ENCODE measurements at regions not wholly inside any gene's neighbourhood (a gene's known extent, or its start where the extent isn't known, plus 50 kb on each side); places are given as distances from the start of the nearest gene placed in this dataset.

DNA sequence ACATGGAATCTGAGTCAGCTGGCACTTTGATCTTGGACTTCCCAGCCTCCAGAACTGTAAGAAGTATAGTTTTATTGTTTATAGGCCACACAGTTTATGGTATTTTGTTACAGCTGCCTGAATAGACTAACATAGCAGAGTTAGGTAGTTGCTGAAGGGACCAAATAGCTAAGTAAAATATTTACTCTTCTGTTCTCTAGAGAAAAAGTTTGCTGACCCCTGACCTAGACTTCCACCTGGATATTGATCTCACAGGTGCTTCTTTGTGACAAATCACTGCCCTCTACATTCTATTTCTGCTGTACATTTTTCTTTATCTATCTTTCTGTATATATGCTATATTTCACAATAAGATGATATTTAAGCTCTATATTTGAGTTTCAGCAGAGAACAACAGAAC is 212.5 kb downstream of the CSNK2A3 start:
- DNase-seq (ENCODE audit: low read depth in 2 of 2) = no peak

DNA sequence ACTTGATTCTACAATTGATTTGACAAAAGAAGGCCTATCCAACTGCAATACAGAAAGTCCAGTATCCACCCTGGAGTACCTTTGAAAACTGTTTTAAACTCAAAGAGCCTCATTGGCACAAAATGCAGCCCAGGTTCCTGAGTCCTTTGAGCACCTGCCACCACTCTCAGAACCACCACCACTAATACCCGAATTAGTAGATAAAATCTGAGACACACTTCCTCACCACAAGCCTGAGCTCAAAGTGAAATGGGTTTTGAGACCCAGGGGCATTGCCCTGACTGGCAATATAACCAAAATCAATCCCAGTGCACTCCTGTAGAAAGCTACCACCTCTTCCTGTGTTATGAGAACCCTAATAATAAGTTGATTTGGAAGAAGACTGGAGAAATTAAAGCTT is 215.7 kb downstream of the CSNK2A3 start:
- no peak for DNase-seq (ENCODE audit: low read depth in 2 of 2)

DNA sequence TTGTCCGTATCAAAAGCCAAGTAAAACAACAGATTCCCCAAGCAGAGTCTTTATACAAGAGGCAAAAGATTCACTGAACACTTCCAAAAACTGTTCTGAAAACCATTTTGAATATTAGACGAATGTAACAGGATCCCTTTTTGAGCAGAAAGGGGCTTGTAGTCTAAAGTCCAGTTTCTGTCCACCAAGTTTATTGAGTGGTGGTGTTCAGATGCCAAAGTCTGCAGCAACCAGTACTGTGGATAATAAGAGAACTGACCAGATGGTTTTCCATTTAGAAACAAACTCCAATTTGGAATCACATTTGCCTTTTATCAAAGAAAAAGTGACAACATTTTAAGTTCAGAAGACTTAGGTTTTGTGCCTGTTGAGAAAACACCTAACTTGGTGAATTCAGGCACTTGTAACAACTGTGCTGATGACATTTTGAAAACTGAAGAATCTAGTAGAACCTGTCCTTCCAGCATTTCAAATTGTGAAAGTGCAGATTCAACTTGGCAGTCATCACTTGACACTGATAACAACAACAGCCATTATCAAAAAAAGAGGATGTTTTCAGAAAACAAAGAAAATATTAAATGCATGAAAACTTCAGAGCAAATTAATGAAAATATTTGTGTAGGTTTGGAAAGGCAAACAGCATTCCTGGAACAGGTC is 217.1 kb downstream of the CSNK2A3 start:
- DNase-seq (ENCODE audit: low read depth in 2 of 2) = no peak

DNA sequence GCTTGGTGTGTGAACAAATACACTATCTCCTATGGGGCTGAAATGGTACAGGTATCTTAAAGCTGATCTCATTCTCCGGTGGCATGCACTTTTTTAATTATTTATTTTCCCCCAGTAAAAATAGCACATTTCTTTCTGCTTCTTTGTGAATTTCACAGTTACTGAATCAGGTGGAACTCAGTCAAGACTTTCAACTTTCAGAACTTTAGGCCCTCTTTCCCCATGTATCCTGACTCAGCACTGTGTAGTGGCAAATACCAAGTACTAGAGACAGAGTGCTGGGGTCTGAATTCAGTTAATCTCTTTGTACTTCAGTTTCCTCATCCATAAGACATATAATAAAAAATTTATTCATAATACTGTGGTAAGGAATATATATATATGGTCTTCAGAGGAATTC is 223.9 kb downstream of the CSNK2A3 start:
- no peak for DNase-seq (ENCODE audit: low read depth in 2 of 2)

DNA sequence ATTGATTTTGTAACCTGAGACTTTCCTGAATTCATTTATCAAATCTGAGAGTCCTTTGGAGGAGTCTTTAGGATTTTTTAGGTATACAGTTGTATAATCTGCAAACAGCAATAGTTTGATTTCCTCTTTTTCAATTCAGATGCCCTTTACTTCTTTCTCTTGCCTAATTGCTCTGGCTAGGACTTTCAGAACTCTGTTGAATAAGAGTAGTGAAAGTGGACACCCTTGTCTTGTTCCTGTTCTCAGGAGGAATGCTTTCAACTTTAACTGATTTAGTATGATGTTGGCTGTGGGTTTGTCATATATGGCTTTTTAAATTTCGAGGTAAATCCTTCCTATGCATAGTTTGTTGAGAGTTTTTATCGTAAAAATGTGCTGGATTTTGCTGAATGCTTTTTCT is 227.4 kb downstream of the CSNK2A3 start:
- DNase-seq (ENCODE audit: low read depth in 2 of 2) = no peak

DNA sequence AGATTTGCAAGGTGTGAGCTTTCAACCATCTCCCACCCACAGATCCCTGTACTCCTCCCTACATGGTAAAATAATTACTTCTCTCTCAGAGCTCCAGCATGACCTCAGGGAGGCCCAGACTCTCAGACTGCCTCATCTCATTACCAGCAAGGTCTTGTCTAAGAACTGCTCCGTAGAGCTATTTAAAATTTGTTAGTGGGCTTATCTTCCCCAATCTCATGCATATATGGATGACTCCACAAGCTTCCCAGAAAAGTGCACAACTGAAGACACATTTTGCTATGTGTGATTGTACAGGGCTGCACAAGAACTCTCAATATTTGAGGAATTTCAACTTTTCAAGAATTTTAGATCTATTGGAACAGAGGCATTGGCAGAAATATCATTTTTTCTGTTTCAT is 230.3 kb downstream of the CSNK2A3 start:
- DNase-seq (ENCODE audit: low read depth in 2 of 2) = no peak

DNA sequence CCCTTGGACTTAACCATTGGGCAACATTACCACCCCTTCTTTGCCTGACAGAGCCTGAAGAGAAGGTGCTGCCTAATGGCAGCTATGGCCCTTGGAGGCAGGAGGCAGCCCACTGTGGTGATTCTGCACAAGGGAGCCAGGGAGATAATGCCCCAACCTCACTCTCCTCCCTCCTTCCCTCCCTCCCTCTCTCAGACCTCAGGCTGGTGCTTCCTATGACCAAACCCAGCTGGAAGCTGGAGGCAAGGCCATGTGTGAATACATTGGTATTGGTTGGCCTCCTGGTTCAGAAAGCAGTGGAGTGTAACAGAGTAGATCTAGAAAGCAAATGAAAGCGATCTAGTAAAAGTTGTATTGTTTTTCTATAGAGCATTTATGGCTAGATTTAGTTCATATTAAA is 233.1 kb downstream of the CSNK2A3 start:
- no peak for DNase-seq (ENCODE audit: low read depth in 2 of 2)

DNA sequence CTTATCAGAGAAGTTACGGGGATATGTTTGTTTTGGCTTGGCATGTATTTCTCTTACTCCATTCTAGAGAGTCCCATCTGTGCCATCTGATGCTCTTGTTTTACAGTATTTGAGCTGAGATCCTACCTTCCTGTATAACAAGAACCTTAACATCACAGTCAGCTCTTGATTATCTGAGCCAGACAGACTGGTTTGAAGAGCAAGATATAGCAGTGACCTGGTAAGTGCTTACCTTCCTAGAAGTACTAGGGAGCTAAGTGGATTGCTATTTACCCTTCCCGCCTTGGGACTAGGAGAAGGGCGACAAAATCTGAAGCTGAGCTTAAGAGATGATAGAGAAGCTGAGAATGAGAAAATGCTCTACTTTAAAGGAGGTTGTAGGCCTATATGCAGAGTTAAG is 235.3 kb downstream of the CSNK2A3 start:
- DNase-seq (ENCODE audit: low read depth in 2 of 2) = no peak

DNA sequence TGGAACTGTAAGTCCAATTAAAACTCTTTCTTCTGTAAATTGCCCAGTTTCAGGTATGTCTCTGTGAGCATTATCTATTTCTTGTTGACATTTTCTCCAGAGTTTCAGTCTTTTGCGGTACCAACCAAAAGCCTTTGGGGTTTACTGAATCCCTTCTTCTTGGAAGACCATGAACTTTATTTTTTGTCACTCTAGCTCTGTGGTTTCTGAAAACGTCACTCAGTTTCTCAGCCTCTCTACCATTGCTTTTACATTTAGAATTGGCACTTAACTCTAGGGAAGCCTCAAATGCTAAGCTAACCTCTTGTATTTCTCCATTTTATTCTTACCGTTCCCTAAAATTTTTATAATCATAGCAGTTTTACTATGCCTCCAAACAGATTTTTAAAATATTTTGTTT is 237.6 kb downstream of the CSNK2A3 start:
- DNase-seq (ENCODE audit: low read depth in 2 of 2) = no peak

DNA sequence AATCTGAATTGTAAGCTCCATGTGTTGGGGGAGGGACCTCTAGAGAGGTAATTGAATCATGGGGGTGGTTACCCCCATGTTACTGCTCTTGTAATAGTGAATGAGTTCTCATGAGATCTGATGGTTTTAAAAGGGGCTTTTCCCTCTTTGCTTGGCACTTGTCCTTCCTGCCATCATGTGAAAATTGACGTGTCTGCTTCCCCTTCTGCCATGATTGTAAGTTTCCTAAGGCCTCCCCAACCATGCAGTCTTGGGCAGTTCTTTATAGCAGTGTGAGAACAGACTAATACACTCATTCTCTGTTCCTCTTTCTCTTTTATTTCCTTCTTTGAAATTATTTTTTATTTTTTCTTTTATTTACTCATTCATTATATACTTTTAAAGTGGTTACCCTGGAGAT is 239.4 kb downstream of the CSNK2A3 start:
- no peak for DNase-seq (ENCODE audit: low read depth in 2 of 2)

DNA sequence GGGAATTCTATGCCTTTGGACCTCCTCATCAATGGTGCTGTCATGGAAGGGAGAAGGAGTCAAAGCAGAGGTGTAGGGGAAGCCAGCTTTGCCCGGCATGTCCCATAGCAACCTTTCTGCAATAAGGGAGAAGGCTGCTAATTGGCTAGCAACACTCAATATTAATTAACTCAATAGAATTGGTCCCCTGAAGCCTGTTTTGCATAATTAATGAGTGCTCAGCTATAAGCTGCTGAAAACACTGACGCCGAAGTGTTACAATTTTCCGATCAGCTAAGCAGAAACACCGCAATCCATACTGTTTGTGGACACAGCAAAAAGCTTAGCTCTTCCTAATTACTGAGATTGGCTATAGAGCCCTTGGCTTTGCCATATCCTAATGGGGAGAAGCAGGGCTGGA is 245.0 kb downstream of the CSNK2A3 start:
- DNase-seq (ENCODE audit: low read depth in 2 of 2) = no peak

DNA sequence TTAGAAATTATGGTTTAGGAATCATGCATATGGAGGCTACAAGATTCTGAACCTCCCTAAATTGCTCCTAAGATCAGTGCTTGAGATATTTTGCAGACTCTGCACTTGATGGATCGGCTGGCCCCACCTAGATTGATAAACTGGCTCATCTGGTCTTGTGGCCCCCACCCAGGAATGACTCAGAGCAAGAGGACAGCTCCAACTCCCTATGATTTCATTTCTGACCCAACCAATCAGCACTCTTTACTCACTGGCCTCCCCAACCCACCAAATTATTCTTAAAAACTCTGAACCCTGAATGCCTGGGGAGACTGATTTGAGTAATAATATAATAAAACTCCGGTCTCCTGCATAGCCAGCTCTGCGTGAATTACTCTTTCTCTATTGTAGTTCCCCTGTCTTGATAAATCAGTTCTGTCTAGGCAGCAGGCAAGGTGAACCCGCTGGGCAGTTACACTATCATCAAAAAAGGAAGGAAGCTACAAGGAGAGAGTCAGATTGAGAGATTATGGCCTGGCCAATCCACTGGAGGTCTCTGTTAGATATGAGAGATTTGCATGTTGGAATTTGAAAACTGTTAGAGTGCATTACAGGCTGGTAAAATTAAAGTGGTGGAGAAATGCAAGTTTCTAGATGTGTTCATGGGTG is 245.8 kb downstream of the CSNK2A3 start:
- no peak for DNase-seq (ENCODE audit: low read depth in 2 of 2)

DNA sequence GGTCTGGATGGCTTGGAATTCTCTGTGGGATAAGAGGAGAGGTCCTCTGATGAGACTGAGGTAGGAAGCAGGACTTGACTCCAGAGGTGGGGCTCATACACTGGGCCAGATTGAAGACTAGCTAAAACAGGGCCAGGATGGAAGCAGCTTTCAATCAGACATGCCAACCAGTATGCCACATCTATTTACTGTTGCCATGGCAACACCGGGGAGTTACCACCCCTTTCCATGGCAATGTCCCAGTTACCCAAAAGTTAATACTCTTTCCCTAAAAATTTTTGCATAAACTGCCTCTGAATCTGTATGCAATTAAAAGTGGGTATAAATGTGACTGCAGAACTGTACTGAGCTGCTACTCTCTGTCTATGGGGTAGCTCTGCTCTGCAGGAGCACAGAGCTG is 247.5 kb upstream of the ZBED5 start:
- DNase-seq (ENCODE audit: low read depth in 2 of 2) = no peak

DNA sequence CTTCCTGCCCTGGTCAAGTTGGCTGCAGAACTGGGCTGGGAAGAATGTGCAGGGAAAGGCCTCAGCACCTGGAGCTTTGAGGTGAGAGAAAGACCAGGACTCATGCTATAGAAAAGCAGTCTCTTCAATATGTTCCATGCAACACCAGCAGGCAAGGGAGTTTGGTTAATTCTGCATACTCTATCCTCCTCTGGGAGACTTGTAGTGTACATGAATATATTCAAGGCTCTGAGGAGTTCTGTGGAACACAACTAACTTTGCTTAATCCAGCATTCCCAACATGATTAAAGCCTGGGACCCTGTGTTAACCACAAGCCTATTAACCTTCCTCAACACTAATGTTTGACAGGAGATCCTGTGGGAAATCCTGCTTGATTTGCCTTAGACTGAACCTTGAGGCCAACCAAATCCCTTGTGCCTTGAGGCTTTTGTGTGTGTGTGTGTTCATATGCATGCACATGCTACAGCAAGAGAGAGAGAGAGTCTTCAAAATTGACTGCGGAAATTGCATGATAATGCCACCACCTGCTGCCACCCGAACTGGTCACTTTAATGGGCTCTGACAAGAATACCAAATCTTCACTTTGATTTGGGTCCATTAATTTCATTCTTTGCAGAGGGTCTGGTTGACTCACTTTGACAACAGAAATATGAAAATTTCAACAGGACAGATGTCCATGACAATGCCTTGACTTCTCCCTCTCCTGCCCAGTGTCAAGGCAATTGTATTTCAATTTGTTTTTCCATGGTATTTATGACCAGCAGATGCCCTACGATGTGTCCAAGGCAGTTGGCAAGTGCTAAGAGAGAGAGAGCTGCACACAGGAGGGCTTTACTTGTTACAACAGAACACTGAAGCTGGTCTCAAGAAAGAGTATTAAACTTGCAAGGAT is 238.2 kb upstream of the ZBED5 start:
- no peak for DNase-seq (ENCODE audit: low read depth in 2 of 2)

DNA sequence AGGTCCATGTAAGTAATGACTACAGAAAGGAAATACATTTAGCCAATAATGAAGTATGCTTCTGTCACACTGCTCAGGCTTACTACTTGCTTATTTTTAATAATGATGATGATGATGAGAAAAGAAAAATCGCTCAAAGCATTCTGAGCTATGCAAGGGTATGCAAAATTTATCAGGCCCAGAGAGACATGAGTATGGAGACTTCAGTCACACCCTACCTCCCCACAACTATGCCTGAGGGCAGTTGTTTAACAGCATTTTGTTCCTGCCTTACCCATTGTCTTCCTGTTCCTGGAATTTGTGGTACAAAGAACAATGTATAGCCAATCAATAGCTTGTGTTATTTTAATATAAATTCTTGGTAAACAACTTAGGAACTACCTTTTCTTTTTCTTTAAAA is 232.6 kb upstream of the ZBED5 start:
- DNase-seq (ENCODE audit: low read depth in 2 of 2) = no peak

DNA sequence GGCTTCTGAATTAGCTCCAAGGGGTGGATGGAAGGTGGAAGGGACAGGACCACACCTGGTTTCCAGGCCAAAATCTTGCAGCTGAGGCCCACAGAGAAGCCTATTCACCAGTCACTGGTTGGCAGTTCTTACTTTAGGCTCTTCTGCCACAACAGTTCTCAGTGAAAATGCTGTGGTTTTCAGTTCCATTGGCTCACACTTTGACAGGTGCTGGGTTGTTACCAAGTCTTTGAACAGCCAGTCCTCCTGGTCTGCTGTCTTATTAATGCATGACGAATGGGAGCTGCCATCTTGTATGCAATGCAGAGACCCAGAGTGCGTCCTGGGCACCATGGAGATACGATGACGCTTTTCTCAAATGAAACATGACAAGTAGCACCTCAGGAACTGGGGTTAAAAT is 232.0 kb upstream of the ZBED5 start:
- DNase-seq (ENCODE audit: low read depth in 2 of 2) = no peak

DNA sequence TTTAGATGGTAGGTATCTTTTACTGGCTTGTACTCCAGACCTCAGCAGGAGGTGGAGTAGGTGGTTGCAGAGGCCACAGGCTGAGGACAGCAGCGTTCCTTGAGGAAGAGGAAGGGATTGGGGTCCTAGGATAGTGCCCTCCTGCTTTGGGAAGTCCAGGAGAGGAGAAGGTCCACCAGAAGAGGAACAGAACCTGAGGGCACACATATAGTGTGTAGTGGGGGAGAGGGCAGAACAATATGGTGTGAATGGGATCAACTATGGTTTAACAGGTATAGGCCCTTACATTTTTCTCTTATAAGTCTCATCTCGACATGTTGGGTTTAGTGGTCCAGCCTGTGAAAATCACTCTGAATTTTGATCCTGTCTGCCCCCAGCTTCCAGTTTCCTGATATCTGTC is 229.1 kb upstream of the ZBED5 start:
- no peak for DNase-seq (ENCODE audit: low read depth in 2 of 2)

DNA sequence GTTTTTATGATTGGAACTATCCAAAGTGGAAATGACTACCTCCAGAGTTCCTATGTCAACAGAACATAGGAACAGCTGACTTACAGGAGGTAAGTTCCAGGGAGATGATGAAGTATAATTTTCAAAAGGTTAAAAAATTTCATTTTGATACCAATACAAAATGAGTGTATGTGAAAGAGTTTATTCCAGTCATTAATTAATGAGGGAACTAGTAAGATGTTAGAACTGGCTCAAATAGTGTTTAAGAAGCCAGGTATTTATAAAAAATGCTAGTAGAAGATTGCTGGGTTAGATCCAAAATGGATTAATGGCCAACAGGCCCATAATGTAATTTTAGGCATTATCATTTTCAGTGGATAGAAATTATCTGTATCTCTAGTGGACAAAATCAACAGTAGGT is 227.7 kb upstream of the ZBED5 start:
- no peak for DNase-seq (ENCODE audit: low read depth in 2 of 2)

DNA sequence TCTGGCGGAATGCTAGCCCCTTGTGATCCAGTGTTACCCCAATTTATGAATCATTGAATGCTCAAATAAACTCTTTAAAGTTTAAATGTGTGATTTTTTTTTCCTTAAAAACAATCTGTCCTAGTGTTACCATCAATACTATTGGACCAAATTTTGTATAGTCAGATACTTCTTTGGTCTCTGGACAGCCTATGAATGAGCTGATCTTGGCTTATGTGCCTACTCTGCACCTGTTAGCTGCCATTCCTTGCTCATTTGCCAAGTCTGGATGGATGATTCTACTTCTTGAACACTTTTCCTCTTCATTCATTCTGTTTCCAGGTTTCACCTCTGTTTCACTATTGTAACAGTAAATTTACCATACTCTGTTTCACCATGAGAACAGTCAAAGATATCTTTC is 226.5 kb upstream of the ZBED5 start:
- DNase-seq (ENCODE audit: low read depth in 2 of 2) = no peak

DNA sequence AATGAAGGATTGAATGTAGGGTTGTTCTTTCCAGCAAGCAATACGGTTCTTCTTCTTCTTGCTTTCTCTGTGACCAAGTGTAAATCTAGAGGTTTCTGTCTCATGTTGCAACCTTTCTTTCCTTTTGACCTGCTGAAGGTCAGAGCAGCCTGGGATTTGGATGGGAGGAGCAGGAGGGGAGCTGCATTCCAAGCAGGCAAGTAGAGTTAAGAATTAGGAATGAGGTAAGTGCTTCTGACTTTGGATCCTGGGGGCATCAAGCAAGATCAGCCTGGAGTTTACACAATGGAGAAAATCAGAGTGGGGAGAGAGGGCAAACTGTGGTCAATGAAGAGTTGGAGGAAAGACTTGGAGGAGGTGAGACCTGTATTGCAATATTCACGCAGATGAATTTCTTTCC is 225.6 kb upstream of the ZBED5 start:
- DNase-seq (ENCODE audit: low read depth in 2 of 2) = no peak

DNA sequence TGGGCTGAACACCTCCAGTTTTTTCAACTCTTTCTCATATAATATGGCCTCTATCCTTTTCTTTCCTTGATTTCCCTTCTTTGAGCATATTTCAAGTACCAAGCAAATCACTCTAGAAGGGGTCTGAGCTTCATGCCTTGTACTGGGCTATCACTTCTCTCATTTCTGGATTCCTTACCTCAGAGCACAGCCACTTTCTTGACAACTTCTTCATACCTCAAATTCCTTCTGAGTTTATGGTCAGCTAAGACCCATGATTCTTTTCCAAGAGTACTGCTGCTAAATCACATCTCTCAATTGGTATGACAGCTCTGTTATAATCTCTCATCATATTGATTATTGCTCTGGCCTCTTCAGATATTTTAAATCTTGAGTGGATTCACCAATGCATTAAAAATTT is 224.8 kb upstream of the ZBED5 start:
- no peak for DNase-seq (ENCODE audit: low read depth in 2 of 2)

DNA sequence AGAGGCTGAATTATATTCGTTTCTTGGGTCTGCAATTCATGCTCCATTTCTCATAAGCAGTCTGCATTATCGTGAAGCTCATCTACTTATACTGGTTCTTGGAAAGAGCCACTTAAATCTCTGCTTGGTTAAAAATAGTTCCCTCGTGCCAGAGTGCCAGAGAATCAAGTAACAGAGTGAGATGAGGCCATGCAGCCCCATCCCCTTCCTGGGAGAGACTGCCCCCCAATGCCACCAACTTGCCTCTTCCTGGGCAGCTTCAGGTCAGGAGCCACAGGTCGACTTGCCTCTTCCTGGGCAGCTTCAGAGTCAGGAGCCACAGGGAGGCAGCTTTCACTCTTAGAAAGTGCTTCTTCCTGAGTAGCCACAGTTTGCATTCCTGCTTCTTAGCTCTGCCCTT is 223.9 kb upstream of the ZBED5 start:
- no peak for DNase-seq (ENCODE audit: low read depth in 2 of 2)

DNA sequence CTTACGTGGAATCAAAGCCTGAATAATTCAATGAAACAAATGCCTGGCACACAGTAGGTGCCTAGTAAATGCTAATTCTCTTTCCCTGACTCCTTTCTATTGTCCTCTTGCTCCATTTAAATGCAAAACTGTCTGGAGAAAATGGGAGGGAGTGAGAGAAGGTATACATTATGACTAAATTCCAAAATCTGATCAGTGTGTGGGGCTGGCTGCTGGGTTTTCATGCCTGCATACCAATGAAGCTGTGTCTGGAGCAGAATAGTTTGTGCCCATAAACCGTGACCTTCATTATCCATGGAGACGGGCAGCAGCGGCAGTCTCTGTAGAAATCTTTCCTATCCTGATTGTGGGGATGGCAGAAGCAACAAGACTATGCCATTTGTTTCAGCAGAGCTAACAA is 223.4 kb upstream of the ZBED5 start:
- no peak for DNase-seq (ENCODE audit: low read depth in 2 of 2)
